HG03060 (cell line): ENCODE measurements at regions not wholly inside any gene's neighbourhood (a gene's known extent, or its start where the extent isn't known, plus 50 kb on each side); places are given as distances from the start of the nearest gene placed in this dataset.
"Not testable (repeated sequence)": the region's sequence is repeated elsewhere in the genome, so short reads cannot be mapped to it uniquely, and the experiment has no call there.

Experiments used
- ATAC-seq: cut with Tn5 transposase; IDR thresholded peaks from one replicate; pipeline ENCODE4 v1.9.1; 2021; ENCODE audit warnings: low read depth, moderate number of reproducible peaks; ENCODE audit not compliant: unreplicated experiment

- no peak for ATAC-seq
Observed at GRCh38 chr4:111020476-111020875, 397.6 kb upstream of the PITX2 start.

GRCh38 chr4:111020961-111021360 is 398.1 kb upstream of the PITX2 start:
- ATAC-seq = no peak

GRCh38 chr4:111022758-111023157 is 399.9 kb upstream of the PITX2 start:
- no peak for ATAC-seq

GRCh38 chr4:111027526-111027925 is 404.6 kb upstream of the PITX2 start:
- ATAC-seq = no peak

GRCh38 chr4:111028795-111029194 is 405.9 kb upstream of the PITX2 start:
- ATAC-seq = no peak

GRCh38 chr4:111031001-111031579 is 408.2 kb upstream of the PITX2 start:
- ATAC-seq = no peak

- ATAC-seq = no peak
Observed at GRCh38 chr4:111031596-111031995, 408.7 kb upstream of the PITX2 start.

- no peak for ATAC-seq
Observed at GRCh38 chr4:111037591-111038360, 414.9 kb upstream of the PITX2 start.

- ATAC-seq = no peak
Observed at GRCh38 chr4:111040904-111041303, 418.0 kb upstream of the PITX2 start.

GRCh38 chr4:111043286-111043685 is 420.4 kb upstream of the PITX2 start:
- ATAC-seq = no peak

GRCh38 chr4:111045992-111046391 is 423.1 kb upstream of the PITX2 start:
- ATAC-seq = no peak

GRCh38 chr4:111046811-111047210 is 423.9 kb upstream of the PITX2 start:
- no peak for ATAC-seq

GRCh38 chr4:111048316-111048715 is 425.4 kb upstream of the PITX2 start:
- no peak for ATAC-seq

GRCh38 chr4:111064342-111064993 is 441.6 kb upstream of the PITX2 start:
- peak; percentile 60 for ATAC-seq

GRCh38 chr4:111066001-111066400 is 443.1 kb upstream of the PITX2 start:
- no peak for ATAC-seq

- ATAC-seq = no peak
Observed at GRCh38 chr4:111066447-111066846, 443.6 kb upstream of the PITX2 start.

GRCh38 chr4:111066887-111067286 is 444.0 kb upstream of the PITX2 start:
- no peak for ATAC-seq

GRCh38 chr4:111068883-111069282 is 446.0 kb upstream of the PITX2 start:
- ATAC-seq = no peak

- ATAC-seq = no peak
Observed at GRCh38 chr4:111070390-111070789, 447.5 kb upstream of the PITX2 start.

- no peak for ATAC-seq
Observed at GRCh38 chr4:111074523-111075114, 451.7 kb upstream of the PITX2 start.

- ATAC-seq = not testable (repeated sequence)
Observed at GRCh38 chr4:111076299-111076698, 453.4 kb upstream of the PITX2 start.
